GM12891 (cell line): ENCODE measurements at regions not wholly inside any gene's neighbourhood (a gene's known extent, or its start where the extent isn't known, plus 50 kb on each side); places are given as distances from the start of the nearest gene placed in this dataset.
A peak's percentile ranks its signal among the peaks of the same experiment; 100 is the strongest.

ENCODE experiments used
- DNase-seq: peaks from one replicate; pipeline ENCODE4 v3.0.0; 2011; ENCODE audit warnings: low spot score; ENCODE audit not compliant: insufficient read length
- FAIRE-seq: peaks from 2 replicates; lab custom pipeline; 2011; peaks lifted over from hg19 to GRCh38; lab: Jason Lieb, UNC
- PAX5 ChIP-seq: IDR thresholded peaks from 2 replicates; pipeline ENCODE4 v1.6.1; 2011; ENCODE audit warnings: low read length, moderate library complexity, mild to moderate bottlenecking; ENCODE audit not compliant: insufficient read depth, severe bottlenecking
- POLR2A ChIP-seq: IDR thresholded peaks from 2 replicates; pipeline ENCODE4 v1.6.1; 2011; ENCODE audit warnings: low read depth, low read length, control low read depth
- POLR2AphosphoS5 ChIP-seq: IDR thresholded peaks from 2 replicates; pipeline ENCODE4 v1.6.1; 2011; ENCODE audit warnings: low read depth, low read length, control low read depth
- POU2F2 ChIP-seq: IDR thresholded peaks from 2 replicates; pipeline ENCODE4 v1.6.1; 2011; ENCODE audit warnings: low read depth, mild to moderate bottlenecking, control low read depth, low read length, moderate library complexity
- SPI1 ChIP-seq: IDR thresholded peaks from 2 replicates; pipeline ENCODE4 v1.6.1; 2011; ENCODE audit warnings: low read depth, low read length, control low read depth
- TAF1 ChIP-seq: IDR thresholded peaks from 2 replicates; pipeline ENCODE4 v1.6.1; 2011; ENCODE audit warnings: low read depth, low read length, control low read depth

GRCh38 chr16:51801635-51802034, 650.6 kb upstream of the SALL1 start:
- TF ChIP-seq POU2F2 (no peak), POLR2A (no peak), POLR2AphosphoS5 (no peak), SPI1 (no peak), TAF1 (no peak), PAX5 (no peak)
- FAIRE-seq: no peak
- DNase-seq: no peak

DNA sequence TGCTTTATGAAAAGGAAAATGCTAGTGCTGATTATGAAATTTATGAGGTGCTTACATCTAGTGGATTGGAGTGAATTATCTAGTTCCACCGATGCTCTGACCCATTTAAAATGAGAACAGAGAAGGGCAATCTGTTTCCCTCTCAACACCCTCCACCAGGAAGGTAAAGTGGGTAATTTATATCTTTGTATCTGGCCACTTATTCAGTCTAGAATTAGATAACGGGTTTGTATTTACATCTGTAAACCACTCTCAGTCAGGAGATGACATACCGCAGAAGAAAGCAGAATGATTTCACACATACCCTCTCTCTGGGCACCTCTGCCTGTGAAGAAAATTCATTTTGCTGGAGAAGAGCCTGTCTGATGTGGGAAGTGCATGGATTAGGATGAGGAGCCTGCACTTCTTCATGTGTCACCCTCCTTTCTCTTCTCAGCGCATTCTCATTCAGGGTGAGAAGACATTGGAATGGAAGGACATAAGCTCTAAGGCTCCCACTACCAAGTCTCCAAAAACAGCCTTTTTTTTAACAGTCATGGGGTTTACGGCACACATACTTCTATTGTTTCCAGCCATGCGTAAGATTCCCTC, 646.7 kb upstream of the SALL1 start:
- no peak for FAIRE-seq
- no peak for DNase-seq
- TF ChIP-seq TAF1 (no peak), SPI1 (no peak), POU2F2 (no peak), PAX5 (no peak), POLR2AphosphoS5 (no peak), POLR2A (no peak)

GRCh38 chr16:51779240-51779639, 628.2 kb upstream of the SALL1 start:
- no peak for TF ChIP-seq POU2F2
- no peak for TF ChIP-seq POLR2AphosphoS5
- TF ChIP-seq TAF1: no peak
- no peak for TF ChIP-seq POLR2A
- no peak for TF ChIP-seq SPI1
- no peak for TF ChIP-seq PAX5
- FAIRE-seq: no peak

DNA sequence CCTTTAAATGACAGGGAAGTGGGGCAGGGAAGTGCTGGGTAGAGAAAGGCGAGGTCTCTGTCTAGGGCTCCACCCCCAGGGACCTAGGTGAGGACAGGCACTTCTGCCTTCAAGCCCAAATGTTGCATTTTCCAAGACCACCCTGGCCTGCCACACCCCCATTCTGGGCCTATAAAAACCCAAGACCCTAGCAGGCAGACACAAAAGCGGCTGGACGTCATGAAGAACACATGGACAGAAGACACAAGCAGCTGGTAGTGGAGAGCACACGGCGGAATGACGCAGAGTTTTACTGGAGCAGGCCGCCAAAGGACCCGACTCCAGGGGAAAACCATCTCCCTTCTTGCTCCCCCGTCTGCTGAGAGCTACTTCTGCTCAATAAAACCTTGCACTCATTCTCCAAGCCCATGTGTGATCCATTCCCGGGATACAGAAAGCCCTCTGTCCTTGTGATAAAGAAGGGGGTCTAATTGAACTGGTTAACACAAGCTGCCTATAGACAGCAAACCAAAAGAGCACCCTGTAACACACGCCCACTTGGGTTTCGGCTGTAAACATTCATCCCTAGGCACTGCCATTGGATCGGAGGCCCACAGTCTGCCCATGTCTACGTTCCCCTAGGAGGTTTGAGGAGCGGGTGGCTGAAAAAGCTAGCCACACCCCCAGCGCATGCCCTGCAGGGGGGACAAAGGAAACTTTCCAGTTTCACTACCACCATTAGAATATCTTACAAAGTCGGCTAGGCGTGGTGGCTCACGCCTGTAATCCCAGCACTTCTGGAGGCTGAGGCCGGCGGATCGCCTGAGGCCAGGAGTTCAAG, 622.2 kb upstream of the SALL1 start:
- FAIRE-seq: no peak
- no peak for DNase-seq
- TF ChIP-seq POU2F2: no peak
- TF ChIP-seq TAF1: no peak
- TF ChIP-seq POLR2A: no peak
- TF ChIP-seq PAX5: no peak
- TF ChIP-seq POLR2AphosphoS5: no peak

More at GRCh38 chr16:51779240-51779639, 628.2 kb upstream of the SALL1 start:
- no peak for DNase-seq

DNA sequence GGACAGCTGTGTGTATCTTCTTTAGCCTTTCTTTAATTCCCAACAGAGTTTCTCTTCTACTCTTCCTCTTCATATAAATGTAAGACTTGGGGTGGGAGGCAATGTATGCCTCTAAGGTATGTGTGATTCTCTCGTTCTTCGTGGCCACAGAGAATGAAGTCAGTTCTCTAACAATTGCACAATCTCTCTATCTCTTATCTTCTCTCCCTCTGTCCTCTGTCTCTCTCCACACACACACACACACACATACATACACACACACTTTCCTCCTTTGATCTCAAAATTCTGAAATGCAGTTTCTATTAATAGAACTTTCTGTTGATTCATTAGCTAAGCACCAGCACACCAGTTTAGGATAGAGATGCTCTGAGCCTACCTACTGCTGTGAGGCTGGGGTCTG, 615.7 kb upstream of the SALL1 start:
- no peak for DNase-seq
- TF ChIP-seq POLR2A: no peak
- TF ChIP-seq PAX5: no peak
- TF ChIP-seq TAF1: no peak
- no peak for TF ChIP-seq POLR2AphosphoS5
- TF ChIP-seq POU2F2: no peak
- TF ChIP-seq SPI1: no peak
- FAIRE-seq: no peak

DNA sequence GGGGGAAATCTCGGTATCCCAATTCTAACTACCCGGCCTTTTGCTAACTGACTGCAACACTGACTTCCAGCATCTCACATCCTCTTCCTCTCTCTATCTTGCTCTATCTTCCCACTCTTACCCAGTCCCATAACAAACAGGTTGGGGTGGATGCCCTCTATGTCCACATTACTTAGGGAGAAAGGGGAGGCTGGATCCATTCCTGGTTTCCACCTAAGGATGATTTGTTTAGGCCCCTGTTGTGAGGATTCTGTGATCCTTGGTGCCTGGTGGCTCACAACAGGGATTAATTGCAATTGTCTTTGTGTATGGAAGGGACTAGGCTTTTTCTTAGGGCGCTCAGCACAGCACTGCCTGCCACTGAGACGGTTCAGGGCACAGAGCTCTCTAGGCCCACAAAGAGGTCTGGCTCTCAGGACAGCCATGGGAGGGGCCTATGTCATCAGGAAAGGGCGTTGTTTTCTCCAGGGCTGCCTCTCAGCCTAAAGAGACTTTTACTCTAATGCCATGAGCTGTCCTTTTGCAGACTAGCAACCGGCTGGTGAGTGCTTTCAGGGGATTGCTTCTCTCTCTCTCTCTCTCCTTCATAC, 612.1 kb upstream of the SALL1 start:
- no peak for TF ChIP-seq POU2F2
- TF ChIP-seq POLR2A: no peak
- no peak for TF ChIP-seq POLR2AphosphoS5
- TF ChIP-seq SPI1: no peak
- TF ChIP-seq PAX5: no peak
- TF ChIP-seq TAF1: no peak
- FAIRE-seq (no peak), DNase-seq (no peak)

DNA sequence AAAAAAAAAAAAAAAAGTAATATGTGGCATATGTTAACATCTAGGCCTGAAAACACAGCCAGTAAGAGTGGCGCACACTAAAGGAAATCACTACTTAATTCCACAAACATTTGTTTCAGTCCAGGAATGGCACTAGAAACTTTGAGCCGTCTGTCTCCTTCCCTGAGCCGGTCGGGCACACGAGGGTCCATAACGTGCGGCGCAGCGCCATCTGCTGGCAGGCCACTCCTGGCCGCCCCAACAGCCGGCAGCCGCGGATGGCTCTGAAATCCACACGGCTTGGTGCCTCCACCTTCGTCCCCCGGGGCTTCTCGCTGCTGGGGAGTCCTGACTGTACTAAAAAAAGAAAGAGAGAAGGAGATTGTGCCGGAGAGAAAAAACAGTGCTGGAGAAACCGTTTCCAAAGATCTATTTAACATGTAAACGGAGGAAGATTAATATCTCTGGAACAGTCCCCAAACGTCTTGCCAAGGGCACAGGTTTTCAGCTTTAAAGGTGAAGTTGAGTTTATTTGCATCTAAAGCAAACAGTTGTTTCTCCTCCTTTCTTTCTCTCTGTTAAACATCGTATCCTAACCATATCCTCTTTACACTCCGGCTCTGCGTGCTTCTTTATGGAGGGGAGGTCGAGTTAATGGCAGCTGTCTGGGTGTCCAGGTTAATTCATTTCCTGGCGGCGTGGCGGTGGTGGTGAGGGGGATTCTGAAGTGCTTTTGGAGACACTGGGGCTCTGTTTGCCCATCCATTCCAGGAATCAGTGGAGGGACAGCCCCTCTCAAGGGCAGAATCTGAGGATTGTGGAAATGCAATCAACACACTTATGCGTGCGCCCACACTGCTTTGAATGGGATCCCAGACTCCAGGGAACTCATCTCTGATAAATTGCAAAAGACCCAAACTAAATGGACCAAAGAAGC, 611.3 kb upstream of the SALL1 start:
- peak; percentile 55 for FAIRE-seq
- DNase-seq: peak; percentile 54
- TF ChIP-seq POLR2AphosphoS5 (no peak), TAF1 (no peak), POU2F2 (no peak), PAX5 (no peak), POLR2A (no peak), SPI1 (no peak)

- FAIRE-seq (no peak), DNase-seq (no peak)
- TF ChIP-seq PAX5 (no peak), TAF1 (no peak), POLR2A (no peak), POLR2AphosphoS5 (no peak), POU2F2 (no peak), SPI1 (no peak)
Measured at GRCh38 chr16:51761001-51761400, 609.9 kb upstream of the SALL1 start.

GRCh38 chr16:51759999-51760398, 608.9 kb upstream of the SALL1 start:
- FAIRE-seq: no peak
- TF ChIP-seq POLR2A (no peak), PAX5 (no peak), POU2F2 (no peak), SPI1 (no peak), POLR2AphosphoS5 (no peak), TAF1 (no peak)
- no peak for DNase-seq
